Forelimb muscle (tissue), 1 donor: ENCODE measurements at regions not wholly inside any gene's neighbourhood (a gene's known extent, or its start where the extent isn't known, plus 50 kb on each side); places are given as distances from the start of the nearest gene placed in this dataset.
A peak's percentile ranks its signal among the peaks of the same experiment; 100 is the strongest.
"Not testable (repeated sequence)": the region's sequence is repeated elsewhere in the genome, so short reads cannot be mapped to it uniquely, and the experiment has no call there.

Experiments
- DNase-seq: peaks from one replicate; pipeline ENCODE4 v3.0.0-alpha.2; 2013; ENCODE audit warnings: low read depth

GRCh38 chr6:121917834-121918559 is 481.5 kb upstream of the HSF2 start:
- DNase-seq: no peak

DNA sequence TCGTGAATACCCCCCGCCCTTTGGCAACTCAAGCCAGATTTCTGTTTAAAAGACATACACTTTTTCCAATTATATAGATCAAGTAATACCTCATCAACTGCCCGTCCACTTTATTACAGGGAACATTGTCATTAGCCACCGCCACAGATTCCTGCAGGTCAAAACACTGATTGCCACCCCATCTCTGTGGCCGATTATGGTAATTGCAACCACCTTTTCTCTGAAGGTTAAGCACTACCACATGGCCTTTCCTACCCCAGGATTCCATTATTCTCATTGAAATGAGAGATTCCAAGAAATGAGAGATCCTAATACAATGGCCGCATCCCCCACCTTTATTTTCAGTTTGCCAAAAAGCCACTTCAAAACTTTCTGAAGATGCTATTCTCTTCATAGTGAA is 478.8 kb upstream of the HSF2 start:
- no peak for DNase-seq

DNA sequence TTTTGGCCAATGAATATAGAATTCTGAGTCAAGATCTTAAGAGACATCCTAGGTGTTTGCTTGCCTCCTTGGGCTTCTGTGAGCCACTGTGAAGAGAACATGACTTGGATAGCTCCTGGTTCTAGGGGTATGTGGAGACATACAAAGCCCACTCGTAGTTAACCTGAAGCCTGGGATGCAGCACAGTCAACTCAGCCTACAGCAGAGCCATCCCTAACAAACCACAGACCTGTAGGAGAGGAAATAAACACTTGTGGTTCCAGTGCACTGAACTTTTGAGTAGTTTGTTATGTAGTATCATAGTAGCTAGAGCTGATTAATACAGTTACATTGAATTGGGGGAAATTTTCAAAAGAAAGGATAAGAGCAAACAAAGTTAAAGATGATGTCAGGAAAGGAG is 474.4 kb upstream of the HSF2 start:
- DNase-seq: no peak

DNA sequence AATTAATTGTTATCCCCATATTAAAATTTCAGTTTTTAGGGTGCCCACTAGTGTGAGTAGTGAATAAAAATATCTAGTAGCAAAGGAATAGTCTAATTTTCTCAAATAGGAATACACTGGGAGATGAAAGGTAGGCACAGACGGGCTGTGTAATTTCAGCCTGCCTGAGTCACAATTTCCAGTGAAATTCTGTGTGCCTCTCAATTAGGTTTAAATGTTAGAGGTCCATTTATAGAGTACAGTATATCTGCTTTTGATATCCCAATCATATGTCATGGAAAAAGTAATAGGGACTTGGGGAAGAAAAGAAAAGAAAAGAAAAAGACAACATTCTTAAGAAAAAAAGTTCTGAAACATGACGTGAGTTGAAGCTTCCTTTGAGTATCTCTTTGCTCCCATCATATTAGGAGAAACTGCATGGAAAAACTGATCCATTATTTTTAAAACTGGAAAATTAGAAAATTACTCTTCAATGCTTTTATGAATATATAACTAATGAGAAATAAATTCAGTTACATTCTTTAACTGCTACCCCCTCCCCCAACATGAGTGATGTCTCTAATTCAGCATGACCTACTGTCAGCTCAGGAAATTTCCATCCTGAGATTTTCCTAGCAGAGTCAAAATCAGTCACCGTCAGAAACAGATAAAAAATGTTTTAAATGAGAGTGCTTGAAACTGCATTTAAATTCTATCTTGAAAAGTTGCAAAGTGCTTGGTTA is 473.8 kb upstream of the HSF2 start:
- peak; percentile 39 for DNase-seq

- peak; percentile 17 for DNase-seq
Measured at GRCh38 chr6:121929301-121929700, 470.2 kb upstream of the HSF2 start.

GRCh38 chr6:121932076-121932991 is 467.1 kb upstream of the HSF2 start:
- DNase-seq: peak; percentile 26

DNA sequence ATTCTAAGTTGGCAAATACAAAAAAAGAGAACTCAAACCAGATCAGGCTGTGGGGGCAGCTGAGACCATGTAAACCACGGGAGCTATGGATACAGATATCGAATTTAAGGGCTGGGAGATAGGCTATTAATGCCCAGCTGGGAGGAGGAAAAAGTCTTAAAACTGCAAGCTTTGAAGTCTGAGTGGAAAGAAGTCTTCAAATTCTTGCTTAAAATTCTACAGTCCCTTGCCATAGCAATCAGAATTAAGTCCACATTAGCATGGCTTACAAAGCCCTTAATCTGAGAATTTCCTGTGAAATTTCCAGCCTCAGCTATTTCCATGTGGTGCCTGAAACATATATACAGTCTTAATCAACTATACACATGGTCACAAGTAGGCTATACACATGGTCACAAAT is 465.0 kb upstream of the HSF2 start:
- DNase-seq: no peak

DNA sequence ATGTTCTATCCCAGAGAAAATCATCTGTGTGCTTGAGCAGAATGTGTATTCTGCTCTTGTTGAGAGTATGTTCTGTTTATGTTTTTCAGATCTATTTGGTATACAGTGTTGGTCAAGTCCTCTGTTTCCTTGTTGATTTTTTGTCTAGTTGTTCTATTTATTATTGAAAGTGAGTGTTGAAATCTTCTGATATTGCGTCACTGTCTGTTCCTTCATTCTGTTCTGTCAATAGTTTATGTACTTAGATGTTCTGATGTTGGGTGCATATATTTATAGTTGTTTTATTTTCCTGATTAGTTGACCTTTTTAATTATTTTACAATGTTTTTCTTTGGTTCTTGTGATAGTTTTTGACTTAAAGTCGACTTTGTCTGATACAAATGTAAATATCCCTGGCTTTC is 458.7 kb upstream of the HSF2 start:
- DNase-seq: no peak

- no peak for DNase-seq
Measured at GRCh38 chr6:121944354-121944753, 455.1 kb upstream of the HSF2 start.

DNA sequence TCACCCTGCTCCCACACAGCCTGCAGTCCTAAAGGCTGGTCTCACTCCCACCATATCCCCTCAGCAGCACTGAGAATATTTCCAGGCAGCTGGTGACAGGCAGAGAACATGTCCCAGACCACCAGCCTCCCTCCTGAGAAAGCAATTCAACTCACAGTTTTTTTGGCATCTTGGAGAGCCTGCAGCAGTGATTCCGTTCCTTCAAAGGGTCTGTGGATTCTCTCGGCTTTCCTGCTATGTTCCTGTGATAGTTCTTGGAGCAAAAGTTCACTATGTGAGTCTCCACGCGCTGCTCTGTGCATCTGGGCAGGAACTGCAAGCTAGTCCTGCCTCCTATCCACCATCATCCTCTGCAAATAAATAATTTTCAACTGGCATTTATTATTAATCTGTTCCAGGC is 448.3 kb upstream of the HSF2 start:
- DNase-seq: no peak

DNA sequence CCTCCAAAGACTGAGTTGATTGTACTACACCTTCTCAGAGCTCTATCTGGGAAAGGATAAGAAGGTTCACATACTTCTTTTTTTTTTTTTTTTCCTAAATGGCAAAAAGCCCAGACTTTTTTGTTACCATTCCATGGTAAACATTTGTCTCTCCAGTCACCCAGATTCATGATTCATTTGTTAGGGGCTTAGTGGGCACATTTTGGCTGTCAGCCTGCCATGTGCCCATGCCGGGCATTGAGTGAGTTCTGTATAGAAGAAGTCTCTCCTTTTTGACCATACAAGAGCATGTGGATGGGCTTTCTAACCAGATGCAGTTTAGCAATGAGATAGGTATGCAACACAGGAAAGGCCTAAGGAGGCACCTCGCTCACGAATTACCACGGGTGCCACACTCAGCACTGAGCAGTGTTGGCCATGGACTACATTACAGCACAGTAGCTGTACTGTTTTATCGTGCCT is 447.5 kb upstream of the HSF2 start:
- no peak for DNase-seq

DNA sequence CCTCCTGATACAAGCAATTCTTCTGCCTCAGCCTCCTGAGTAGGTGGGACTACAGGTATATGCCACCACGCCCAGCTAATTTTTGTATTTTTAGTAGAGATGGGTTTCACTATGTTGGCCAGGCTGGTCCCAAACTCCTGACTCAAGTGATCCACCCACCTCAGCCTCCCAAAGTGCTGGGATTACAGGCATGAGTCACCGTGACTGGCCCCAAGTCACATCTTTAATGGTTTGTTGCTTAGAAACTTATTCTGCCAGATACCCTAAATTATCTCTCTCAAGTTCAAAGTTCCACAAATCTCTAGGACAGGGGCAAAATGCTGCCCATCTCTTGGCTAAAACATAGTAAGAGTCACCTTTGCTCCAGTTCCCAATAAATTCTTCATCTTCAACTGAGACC is 444.1 kb upstream of the HSF2 start:
- DNase-seq: not testable (repeated sequence)

- DNase-seq: no peak
Measured at GRCh38 chr6:121956782-121957181, 442.7 kb upstream of the HSF2 start.

DNA sequence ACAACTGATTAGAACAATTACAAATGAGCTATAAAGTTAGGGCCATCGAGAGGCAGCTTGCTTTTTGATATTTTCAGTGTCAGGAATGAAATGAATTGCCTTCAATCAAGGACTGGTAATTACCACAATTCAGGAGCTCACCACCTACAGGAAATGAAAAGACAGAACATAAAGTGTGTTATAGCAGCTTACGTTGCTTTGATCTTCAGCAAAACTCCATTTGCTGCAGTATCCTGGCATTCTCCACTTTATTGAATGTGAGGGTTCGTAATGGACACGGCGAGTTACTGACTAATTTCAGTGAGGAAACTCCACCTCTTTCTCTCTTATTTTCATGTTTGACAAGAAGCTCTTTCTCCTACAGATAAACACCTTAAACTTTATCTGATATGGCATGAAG is 440.0 kb upstream of the HSF2 start:
- DNase-seq: no peak

DNA sequence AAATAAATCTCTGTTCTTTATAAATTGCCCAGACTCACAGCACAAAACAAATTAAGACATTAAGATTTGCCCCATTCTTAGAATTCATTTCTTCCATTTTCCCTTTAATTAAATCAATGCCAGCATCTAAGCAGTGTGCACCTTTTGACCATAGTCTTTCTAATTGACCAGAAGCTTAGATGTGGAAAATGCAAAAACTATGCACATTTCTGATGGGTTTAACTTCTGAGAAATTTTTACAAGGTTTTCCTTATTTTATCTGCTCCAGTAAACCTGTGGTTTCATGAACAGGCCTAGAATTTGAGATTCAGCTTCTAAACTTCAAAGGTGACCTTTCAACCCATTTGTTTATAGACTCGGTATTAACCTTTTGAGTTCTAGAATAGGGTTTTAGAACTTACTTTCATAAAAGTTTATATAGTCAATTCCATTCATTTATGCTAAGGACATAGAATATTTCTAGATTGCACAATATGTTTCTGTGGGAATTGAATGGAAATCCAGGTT is 437.8 kb upstream of the HSF2 start:
- DNase-seq: no peak

DNA sequence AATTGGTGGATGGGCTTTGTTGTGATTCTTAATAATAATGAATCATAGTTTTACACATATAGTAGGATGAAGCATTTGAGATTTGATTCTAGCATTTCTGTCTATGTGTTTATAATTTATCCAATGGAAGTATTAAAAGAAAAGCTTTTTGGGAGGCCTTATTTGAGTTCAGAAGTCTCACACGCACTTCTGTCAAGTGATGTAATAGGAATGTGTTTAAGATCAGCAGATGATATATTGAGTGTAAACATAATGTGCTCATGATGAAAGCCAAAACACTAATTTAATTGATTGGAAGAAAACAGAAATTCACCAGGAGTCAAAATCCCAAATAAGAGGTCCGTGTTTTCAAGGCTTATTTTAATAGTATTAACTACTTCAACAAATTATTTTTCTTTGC is 435.6 kb upstream of the HSF2 start:
- DNase-seq: no peak

- DNase-seq: no peak
Measured at GRCh38 chr6:121965739-121966138, 433.7 kb upstream of the HSF2 start.

GRCh38 chr6:121967631-121968030 is 431.8 kb upstream of the HSF2 start:
- DNase-seq: no peak

GRCh38 chr6:121971931-121972335 is 427.5 kb upstream of the HSF2 start:
- no peak for DNase-seq

DNA sequence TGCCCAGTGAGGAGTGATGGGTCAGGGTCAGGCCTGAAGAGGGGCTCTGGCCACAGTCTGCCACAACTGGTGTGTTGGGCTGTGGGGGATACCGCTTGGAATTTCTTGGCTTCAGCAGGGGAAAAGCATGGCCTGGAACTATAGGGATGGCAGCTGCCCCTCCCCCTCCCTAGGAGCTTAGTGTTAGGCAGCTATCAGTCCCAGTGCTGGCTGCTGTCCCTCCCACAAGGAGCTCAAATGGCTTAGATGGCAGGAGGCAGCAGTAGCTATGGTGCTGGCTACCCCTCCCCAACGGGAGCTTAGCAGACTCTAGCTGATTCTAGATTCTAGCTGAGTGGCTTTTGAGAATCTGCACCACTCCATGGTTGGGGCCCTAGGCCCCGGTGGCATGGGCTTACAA is 414.5 kb upstream of the HSF2 start:
- no peak for DNase-seq

- DNase-seq: no peak
Measured at GRCh38 chr6:121993362-121993761, 406.1 kb upstream of the HSF2 start.

DNA sequence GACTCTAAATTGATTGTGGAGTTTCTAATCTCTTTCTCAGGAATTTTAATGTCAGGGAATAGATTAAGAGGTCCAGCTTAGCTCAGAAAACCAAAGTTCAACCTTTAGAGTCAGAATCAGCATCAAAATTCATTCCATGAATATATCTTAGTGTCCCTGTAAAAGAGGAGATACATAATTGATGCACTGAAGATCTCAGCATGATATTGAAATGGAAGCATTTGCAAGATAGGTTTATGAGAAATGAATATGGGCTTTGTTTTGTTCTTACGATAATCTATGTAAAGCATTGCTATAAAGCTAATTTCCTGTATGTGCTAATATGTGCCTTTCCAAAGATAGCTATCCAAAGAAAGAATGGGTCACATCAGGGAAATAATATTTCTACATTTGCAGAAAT is 404.5 kb upstream of the HSF2 start:
- no peak for DNase-seq
